Activated CD4-positive, alpha-beta T cell treated with anti-CD3 and anti-CD28 coated beads for 48 hours (primary cell): ENCODE measurements at regions not wholly inside any gene's neighbourhood (a gene's known extent, or its start where the extent isn't known, plus 50 kb on each side); places are given as distances from the start of the nearest gene placed in this dataset.

Experiments used
- DNase-seq: peaks from one replicate; pipeline ENCODE4 v3.0.0-alpha.2; 2020

- DNase-seq: no peak
Observed at GRCh38 chr5:115402822-115403577, 106.5 kb upstream of the CCDC112 start.

DNA sequence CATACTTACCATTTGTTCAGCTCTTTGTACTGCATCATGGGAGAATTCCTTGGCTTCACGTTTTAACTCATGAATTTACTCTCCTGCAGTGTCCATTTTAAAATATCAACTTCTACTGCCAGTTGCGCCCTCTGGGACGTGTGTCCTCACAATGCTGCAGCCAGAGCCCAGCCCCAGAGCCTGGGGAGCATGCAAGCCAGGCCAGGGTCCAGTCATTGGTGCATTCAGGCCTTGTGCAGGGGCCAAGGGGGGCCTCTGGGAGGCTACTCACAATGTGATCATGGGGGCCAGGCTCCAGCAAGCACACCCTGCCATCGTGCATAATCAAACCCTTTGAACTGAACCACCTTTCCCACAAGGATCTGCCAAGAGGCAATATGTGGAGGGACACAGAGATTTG lies 105.6 kb upstream of the CCDC112 start:
- no peak for DNase-seq

GRCh38 chr5:115398719-115399118 lies 102.3 kb upstream of the CCDC112 start:
- no peak for DNase-seq

DNA sequence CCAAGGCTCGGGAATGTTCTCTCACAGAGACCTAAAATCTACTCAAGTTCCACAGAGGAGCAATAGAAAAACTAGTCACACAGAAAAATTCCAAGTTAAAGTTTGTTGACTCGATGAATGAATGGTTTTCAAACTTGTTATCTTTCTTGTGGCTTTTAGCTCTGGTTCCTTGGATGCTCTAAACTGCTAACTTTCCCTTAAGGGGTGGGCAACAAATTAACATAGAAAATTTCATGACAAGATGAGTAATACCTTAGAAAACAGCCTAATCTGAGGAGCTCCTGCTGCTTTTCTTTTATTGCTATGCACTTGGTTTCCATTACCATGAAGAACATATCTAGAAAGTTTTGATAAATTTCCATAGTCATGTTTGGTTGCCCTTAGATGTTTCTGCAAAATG lies 100.2 kb upstream of the CCDC112 start:
- DNase-seq: no peak

- no peak for DNase-seq
Observed at GRCh38 chr5:115396081-115396480, 99.6 kb upstream of the CCDC112 start.

DNA sequence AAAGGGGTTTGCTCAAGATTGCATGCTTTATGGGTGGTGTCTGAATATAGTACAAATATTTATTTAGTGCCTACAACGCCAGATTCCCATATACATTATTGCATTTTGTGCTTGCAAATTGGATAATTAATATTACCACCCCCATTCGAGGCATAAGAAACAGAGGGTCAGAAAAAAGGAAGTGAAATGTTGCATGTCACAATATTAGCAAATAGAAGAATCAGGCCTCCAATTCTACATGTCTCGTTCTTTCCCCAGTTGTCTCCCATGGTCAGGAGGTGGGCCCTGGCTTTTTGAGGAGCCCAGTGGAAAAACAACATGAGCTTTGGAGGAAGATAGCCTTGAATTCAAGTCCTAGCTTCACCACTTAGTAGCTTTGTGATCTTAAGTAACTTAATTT lies 98.1 kb upstream of the CCDC112 start:
- DNase-seq: no peak

DNA sequence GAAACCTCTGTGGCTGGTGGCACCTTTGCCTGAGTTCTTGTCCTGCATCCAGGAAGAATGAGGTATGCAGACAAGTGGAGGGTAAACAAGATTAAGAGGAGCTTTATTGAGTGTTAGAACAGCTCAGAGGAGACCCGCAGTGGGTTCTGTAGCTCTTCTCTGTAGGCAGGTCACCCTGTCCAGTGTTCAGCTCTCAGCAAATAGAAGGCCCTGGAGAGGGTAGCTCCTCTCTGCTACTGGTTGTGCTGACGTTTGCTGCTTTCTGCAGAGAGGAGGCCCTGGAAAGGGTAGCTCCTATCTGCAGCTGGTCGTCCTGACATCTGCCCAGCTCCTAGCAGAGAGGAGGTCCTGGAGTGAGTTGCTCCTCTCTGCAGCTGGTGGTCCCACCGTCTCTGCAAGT lies 96.8 kb upstream of the CCDC112 start:
- no peak for DNase-seq

- DNase-seq: no peak
Observed at GRCh38 chr5:115392611-115393010, 96.2 kb upstream of the CCDC112 start.

- DNase-seq: no peak
Observed at GRCh38 chr5:115391780-115392179, 95.3 kb upstream of the CCDC112 start.

- peak; percentile 12 for DNase-seq
Observed at GRCh38 chr5:115389799-115390382, 93.4 kb upstream of the CCDC112 start.

DNA sequence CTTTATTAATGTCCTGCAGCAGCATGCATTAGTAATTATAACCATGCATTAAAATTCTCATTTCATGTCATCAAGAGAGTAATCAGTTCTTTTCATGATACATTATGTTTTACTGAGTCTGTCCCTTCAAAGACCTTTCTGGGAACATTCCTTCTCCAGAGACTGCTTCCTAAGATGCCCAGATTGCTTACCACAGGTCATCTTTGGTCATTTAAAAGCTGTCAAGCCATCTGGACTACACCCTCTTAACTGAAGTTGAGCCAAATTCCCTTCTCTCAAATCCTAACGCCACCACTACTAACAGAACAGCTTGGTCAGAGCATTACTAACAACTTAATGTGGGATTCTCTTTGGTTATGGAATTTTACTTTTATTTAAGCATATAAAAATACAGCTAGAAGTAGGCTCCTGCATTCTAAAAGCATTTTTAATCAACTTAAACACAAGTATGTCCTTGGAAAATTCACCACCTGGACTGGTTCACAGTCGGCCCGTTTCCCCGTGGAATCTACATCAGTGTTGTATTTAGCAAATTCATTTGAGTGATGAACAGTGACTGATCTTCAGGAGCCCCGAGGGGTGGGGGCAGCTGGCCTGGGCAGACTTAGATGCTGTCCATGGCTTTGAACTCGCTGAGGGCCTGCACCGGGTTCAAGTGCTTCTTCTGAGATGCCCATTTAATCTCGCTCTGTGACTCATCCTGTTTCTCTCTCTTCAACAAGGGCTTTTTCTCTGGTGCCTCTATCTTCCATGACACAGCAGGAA lies 92.8 kb upstream of the CCDC112 start:
- DNase-seq: no peak

GRCh38 chr5:115388240-115388639 lies 91.8 kb upstream of the CCDC112 start:
- no peak for DNase-seq

DNA sequence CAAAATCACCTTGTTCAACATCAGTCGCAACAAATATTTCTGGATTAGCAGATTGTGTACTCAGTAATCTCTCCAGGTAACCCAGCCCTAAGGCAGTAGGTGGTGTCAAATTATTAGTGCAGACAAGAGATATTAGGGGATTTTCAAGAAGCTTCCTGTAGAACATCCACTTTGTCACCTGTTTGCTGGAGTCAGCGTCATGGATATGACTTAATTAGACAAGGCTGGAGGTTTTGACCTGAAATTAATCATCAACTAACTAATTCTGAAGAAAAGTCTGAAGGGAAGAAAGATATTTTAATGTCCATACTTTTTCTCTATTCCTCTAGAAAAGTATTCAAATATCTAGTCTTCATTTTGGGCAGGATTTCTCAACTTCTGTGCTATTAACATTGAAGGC lies 91.4 kb upstream of the CCDC112 start:
- no peak for DNase-seq

- DNase-seq: no peak
Observed at GRCh38 chr5:115386657-115387056, 90.2 kb upstream of the CCDC112 start.

DNA sequence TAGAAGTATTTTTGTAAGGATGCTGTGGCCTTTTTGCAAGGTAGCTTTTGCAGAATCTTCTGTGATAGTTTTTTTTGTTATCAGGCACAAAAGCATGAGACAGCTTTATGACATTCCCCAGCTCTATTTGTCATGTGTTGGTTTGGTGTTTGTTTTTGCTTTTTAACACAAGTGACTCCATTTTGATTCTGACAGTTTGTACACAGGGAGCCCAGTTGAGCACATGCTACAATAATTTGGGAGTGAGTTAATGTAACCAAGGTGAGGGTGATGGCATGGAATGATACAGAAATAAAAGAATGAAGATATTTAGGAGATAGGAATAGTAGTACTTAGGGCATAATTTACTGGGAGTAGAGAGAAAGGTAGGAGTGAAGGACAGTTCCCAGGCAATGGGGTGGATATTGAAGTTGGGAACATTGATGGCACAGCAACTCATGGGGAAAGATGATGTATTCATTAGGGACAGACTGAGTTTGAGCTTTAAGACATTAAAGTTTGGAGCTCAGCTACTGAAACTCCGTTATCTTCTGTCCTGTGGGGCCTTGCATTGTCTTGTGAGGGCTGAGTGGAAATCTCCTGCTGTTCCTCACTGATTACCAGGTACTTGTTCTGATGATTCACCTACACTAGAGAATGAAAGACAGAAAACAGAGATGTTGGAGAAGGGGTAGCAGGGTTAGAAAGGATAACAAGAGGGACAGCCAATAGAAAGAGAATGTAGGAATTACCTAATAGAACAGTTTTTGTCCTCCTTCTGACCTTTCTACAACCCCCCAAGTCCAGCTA lies 88.3 kb upstream of the CCDC112 start:
- no peak for DNase-seq

- DNase-seq: no peak
Observed at GRCh38 chr5:115382989-115383388, 86.5 kb upstream of the CCDC112 start.

DNA sequence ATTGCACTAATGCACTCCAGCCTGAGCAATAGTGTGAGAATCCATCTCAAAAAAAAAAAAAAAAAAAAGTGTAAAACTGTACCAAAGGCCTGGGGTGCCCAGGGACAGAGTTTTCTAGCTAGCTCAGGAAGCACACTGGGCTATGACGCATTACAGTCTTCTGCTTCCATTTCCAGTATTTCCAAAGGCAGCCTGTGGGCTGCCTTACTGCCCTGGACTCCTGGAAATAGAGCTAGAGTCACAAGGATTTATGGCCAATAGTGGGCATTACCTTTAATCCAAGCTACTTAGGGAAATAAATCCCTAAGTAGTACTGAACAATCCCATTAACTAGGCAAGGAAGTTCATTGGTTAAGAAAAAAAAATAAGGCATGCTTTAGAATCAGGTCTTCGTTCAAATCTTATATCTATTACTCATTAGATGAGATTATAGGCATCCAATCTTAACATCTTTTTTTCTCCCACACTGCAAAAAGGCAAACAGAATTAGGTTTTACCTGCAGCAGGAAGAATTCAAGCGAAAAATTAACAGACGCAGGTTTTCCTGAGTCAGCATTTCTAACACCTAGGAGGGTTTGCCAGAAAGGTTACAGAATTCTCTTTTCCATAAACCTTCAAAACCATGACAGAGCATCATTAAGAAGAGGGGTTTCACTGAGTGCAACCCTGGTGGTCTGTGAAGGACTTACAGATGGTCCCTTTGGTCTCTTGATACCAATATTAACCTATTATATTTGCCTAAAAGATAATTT lies 85.6 kb upstream of the CCDC112 start:
- DNase-seq: no peak

GRCh38 chr5:115379622-115380344 lies 83.3 kb upstream of the CCDC112 start:
- peak; percentile 7 for DNase-seq

DNA sequence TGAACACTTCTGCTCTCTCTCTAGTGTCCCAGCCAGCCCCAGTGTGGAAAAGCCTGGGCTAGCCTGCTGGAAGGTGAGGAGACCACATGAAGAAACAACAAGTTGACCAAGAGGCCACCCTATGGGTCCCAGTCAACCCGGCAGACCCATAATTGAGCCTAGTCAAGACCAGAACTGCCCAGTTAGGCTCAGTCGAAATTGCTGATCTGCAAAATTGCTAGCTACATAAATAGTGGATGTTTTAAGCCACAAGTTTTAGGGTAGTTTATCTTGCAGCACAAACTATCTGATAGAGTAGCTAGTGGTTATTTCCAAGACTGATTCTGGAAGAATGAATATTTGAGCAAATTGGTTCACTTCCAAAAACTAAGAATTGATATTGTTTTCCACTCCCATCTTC lies 82.3 kb upstream of the CCDC112 start:
- DNase-seq: no peak

GRCh38 chr5:115377468-115378217 lies 81.2 kb upstream of the CCDC112 start:
- no peak for DNase-seq

DNA sequence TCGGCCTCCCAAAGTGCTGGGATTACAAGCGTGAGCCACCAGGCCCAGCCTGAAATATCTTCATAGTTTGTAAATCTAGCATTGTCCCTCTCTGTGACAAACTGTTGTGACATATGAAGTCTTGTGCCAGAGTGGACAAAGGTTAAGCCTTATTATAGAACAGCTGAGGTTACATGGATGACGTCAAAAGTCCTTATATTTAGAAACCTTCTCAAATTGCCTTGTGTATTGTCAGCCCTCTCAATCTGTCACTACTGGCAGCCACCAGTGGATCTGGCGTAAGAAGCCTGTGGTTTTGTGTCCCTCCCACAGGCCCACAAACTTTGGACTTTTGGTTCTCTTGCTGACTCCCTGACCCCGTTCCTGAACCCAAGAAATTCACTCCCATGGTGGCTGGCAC lies 79.4 kb upstream of the CCDC112 start:
- no peak for DNase-seq
